ENCODE measurements at regions not wholly inside any gene's neighbourhood (a gene's known extent, or its start where the extent isn't known, plus 50 kb on each side); places are given as distances from the start of the nearest gene placed in this dataset.

- H3K9ac ChIP-seq (ENCODE audit: low read depth, low read length): no peak overlapping the region
- H3K36me3 ChIP-seq (ENCODE audit: insufficient read depth, low read length): no peaks in the 10 kb centered on the region
- no peaks in the 10 kb centered on the region for H3K4me1 ChIP-seq (ENCODE audit: insufficient read depth, low read length)
- H3K9me3 ChIP-seq (ENCODE audit: control insufficient read depth, insufficient read depth, low read length): no peaks in the 10 kb centered on the region
Observed at GRCh38 chr2:220434385-220434784, 807.0 kb downstream of the SLC4A3 start.

GRCh38 chr2:220437938-220438337 lies 810.5 kb downstream of the SLC4A3 start:
- Histone ChIP-seq H3K9me3 (ENCODE audit: control insufficient read depth, insufficient read depth, low read length) (no peaks in the 10 kb centered on the region), H3K36me3 (ENCODE audit: insufficient read depth, low read length) (no peaks in the 10 kb centered on the region), H3K9ac (ENCODE audit: low read depth, low read length) (no peak overlapping the region), H3K4me1 (ENCODE audit: insufficient read depth, low read length) (no peaks in the 10 kb centered on the region)

DNA sequence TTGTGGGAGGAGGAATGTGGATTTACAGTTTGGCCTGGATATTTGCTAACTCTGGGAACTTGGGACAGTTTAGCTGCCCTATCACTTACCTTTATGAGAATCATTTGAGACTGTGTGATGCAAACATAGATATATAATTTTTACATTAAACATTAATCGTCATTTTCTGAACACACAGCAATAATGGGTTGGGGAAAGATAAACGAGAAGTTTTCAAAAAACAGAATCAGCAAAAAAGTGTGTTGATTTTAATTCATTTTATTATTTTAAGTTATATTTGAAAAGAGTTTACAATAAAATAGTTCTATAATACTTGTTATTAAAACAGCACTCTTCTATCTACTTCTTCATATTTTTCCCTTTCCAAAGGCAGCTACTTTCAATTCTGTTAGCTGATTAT lies 813.3 kb downstream of the SLC4A3 start:
- Histone ChIP-seq H3K9me3 (ENCODE audit: control insufficient read depth, insufficient read depth, low read length) (no peaks in the 10 kb centered on the region), H3K9ac (ENCODE audit: low read depth, low read length) (no peak overlapping the region), H3K4me1 (ENCODE audit: insufficient read depth, low read length) (peaks cover 4% of the 10 kb centered on the region; the same call in 1 of the 2 replicates), H3K36me3 (ENCODE audit: insufficient read depth, low read length) (no peaks in the 10 kb centered on the region)

DNA sequence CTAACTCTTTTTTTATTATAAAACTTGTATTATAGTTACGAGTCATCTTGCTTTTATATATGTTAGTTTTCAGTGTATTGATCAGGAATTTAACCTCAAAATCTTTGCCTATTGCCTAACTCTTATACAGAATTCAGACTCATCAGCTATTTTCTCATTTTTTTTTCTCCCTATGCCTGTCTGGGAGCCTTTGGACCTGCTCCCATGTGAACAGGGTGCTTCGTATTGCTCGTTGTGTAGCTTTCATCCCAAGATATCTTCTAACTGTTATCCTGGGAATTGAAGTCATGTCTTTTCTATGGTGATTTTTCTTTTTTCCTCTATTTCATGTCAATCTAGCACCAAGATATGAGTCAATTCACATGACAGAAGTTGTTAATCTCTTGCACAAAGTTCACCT lies 814.0 kb downstream of the SLC4A3 start:
- Histone ChIP-seq H3K36me3 (ENCODE audit: insufficient read depth, low read length) (no peaks in the 10 kb centered on the region), H3K4me1 (ENCODE audit: insufficient read depth, low read length) (peaks cover 6% of the 10 kb centered on the region; the same call in 1 of the 2 replicates), H3K9ac (ENCODE audit: low read depth, low read length) (no peak overlapping the region), H3K9me3 (ENCODE audit: control insufficient read depth, insufficient read depth, low read length) (no peaks in the 10 kb centered on the region)

- Histone ChIP-seq H3K9ac (ENCODE audit: low read depth, low read length) (no peak overlapping the region), H3K4me1 (ENCODE audit: insufficient read depth, low read length) (peaks cover 6% of the 10 kb centered on the region; the same call in 1 of the 2 replicates)
Observed at GRCh38 chr2:220442012-220442411, 814.6 kb downstream of the SLC4A3 start.

DNA sequence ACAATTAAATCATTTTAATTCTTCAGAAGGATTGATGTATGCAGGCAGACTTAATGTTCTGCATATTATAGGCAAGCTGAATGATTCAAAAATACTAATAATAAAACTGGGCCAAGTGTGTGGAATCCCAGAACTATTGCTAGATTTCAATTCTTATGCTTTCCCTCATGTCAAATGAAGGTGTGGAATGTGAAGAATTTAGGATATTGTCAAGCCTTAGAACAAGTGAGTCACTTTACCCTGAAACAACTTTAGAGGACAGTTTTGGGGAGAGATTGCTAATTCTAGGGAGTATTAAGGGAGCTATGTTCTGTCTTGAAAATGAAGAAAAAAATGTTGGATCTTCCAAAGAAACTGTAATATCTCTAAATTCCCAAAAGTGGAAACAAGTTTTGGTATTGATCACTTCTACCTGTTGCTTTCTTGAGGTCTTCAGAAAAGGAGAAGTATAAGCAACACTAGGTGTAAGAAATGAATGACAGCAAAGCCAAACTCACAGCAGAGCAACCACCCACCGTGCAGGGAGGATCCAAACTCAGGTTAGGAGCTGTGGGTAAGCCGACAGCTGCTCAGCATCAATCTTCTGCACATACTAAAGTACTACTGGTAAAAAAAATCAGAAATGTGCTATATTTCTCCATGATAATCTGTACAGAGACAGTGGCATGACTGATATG lies 818.1 kb downstream of the SLC4A3 start:
- peaks cover 6% of the 10 kb centered on the region; the same call in 1 of the 2 replicates for H3K4me1 ChIP-seq (ENCODE audit: insufficient read depth, low read length)
- H3K9ac ChIP-seq (ENCODE audit: low read depth, low read length): no peak overlapping the region
- H3K9me3 ChIP-seq (ENCODE audit: control insufficient read depth, insufficient read depth, low read length): no peaks in the 10 kb centered on the region
- no peaks in the 10 kb centered on the region for H3K36me3 ChIP-seq (ENCODE audit: insufficient read depth, low read length)

More at GRCh38 chr2:220442012-220442411, 814.6 kb downstream of the SLC4A3 start:
- no peaks in the 10 kb centered on the region for H3K9me3 ChIP-seq (ENCODE audit: control insufficient read depth, insufficient read depth, low read length)
- no peaks in the 10 kb centered on the region for H3K36me3 ChIP-seq (ENCODE audit: insufficient read depth, low read length)

DNA sequence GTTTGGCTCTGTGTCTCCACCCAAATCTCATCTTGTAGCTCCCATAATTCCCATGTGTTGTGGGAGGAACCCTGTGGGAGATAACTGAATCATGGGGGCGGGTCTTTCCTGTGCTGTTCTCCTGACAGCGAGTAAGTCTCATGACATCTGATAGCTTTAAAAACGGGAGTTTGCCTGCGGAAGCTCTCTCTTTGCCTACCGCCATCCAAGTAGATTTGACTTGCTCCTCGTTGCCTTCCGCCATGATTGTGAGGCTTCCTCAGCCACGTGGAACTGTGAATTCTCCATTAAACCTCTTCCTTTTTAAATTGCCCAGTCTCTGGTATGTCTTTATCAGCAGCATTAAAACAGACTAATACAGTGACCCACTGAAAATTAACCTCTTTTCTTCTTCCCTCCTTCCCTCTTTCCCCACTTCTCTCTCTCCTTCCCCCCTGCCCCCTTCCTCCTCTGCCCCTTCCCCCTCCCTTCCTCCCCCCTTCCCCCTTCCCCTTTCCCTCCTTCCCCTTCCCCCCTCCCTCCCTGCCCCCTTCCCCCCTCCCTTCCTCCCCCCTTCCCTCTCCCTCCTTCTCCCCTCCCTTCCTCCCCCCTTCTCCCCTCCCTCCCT lies 818.8 kb downstream of the SLC4A3 start:
- Histone ChIP-seq H3K9ac (ENCODE audit: low read depth, low read length) (no peak overlapping the region), H3K9me3 (ENCODE audit: control insufficient read depth, insufficient read depth, low read length) (no peaks in the 10 kb centered on the region), H3K4me1 (ENCODE audit: insufficient read depth, low read length) (peaks cover 6% of the 10 kb centered on the region; the same call in 1 of the 2 replicates), H3K36me3 (ENCODE audit: insufficient read depth, low read length) (no peaks in the 10 kb centered on the region)

DNA sequence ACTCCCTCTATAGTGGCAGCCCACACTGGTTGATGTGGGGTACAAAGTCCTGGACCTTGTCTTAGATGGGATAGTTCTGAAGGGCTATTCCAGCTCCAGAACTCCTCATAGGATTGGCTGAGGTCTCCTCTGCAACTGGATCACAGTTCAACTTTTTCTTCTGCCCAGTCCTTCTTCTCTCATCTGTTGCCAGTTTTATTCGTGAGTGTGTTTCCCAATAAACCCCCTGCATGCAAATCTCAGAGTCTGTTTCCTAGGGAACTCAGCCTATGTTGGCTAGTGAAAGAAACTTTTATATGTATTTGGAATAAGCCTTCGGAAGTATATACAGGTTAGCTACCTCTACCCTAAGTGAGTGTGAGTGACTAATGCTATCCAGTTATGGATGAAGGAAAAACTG lies 823.4 kb downstream of the SLC4A3 start:
- Histone ChIP-seq H3K9ac (ENCODE audit: low read depth, low read length) (no peak overlapping the region), H3K4me1 (ENCODE audit: insufficient read depth, low read length) (peaks cover under 1% of the 10 kb centered on the region; the same call in 1 of the 2 replicates), H3K9me3 (ENCODE audit: control insufficient read depth, insufficient read depth, low read length) (no peaks in the 10 kb centered on the region), H3K36me3 (ENCODE audit: insufficient read depth, low read length) (no peaks in the 10 kb centered on the region)

DNA sequence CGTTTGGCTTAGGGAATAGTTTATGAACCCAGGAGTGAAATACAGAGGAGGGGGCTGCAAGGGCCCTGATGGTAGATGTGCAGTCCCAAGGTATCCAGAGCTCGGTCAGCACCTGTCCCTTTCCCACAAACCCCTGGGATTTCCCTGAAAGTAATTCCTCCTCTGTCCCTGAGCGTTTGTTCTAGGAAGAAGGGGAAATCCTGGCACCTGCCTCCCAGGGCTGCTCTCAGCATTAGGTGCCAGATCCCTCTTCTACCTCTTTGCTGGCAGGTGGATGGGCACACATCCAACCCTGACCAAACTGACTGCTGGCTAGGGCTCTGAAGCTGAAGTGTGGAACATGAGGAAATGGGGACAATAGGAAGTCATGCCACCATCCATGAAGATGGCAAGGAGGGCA lies 824.0 kb downstream of the SLC4A3 start:
- Histone ChIP-seq H3K4me1 (ENCODE audit: insufficient read depth, low read length) (no peaks in the 10 kb centered on the region; the same call in 1 of the 2 replicates), H3K36me3 (ENCODE audit: insufficient read depth, low read length) (no peaks in the 10 kb centered on the region), H3K9ac (ENCODE audit: low read depth, low read length) (no peak overlapping the region), H3K9me3 (ENCODE audit: control insufficient read depth, insufficient read depth, low read length) (no peaks in the 10 kb centered on the region)

DNA sequence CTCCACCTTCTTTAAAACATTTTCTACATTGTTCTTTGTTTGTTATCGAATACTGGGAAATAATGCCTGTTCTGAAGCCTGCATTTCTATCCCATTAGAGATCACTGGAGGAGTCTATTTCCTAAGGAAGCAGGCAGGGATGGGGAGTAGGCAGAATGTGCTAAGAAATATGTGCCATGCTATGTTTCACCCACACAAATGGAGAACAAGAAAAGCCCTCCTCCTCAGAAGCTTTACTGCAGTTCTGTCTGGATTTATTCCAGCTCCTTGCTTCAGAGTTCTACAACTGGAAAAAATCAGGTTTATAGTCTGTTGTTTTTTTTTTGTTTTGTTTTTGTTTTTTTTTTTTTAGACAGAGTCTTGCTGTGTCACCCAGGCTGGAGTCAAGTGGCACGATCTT lies 825.1 kb downstream of the SLC4A3 start:
- Histone ChIP-seq H3K9me3 (ENCODE audit: control insufficient read depth, insufficient read depth, low read length) (no peaks in the 10 kb centered on the region), H3K4me1 (ENCODE audit: insufficient read depth, low read length) (no peaks in the 10 kb centered on the region; the same call in 1 of the 2 replicates), H3K9ac (ENCODE audit: low read depth, low read length) (no peak overlapping the region), H3K36me3 (ENCODE audit: insufficient read depth, low read length) (no peaks in the 10 kb centered on the region)

DNA sequence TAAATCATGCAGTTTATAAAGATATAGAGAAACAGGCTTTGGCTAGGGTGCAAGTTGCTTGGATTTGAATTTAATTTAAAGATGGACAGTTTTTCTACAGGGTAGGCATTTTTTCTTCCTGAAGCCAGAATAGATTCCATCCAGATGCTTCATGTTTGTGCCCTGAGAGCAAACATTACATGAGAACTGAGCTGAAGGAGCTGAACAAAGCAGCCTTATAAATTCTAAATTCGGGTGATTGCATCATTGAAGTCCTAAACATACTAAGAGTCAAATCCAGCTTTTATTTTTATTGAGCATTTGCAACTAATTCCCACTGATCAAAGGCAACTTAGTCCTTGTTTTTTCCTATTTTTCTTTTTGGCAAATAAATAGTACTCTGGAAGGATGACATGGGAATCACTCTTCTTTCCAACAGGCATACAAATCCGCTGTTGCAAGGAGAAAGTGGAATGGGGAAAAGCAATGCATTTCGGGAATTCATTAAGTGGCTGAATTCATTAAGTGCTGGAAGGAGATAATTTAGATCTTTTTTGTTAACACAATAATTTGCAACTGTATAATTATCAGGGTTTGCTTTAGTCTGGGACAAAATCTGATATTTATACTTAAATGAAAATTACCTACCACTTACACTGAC lies 828.0 kb downstream of the SLC4A3 start:
- Histone ChIP-seq H3K4me1 (ENCODE audit: insufficient read depth, low read length) (no peaks in the 10 kb centered on the region; the same call in 1 of the 2 replicates), H3K9ac (ENCODE audit: low read depth, low read length) (no peak overlapping the region), H3K9me3 (ENCODE audit: control insufficient read depth, insufficient read depth, low read length) (no peaks in the 10 kb centered on the region), H3K36me3 (ENCODE audit: insufficient read depth, low read length) (no peaks in the 10 kb centered on the region)

DNA sequence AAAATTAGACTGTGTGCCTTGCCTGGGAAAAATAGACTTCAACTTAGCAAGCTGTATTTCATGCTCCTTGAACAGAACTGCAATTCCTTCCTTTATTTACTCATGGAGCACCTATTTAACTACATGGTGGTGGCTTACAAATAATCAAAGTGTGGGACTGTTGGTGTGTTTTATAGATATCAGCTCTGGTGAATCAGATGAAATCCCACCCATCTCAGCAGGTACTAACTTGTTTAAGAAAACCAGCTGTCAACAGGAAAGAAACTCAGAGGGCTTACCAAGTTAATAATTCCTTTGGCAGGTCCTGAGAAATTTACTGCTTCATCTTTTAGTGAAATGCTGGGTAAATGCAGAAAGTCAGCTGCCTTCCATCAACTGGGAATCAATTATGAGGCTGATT lies 830.6 kb downstream of the SLC4A3 start:
- Histone ChIP-seq H3K36me3 (ENCODE audit: insufficient read depth, low read length) (no peaks in the 10 kb centered on the region), H3K4me1 (ENCODE audit: insufficient read depth, low read length) (no peaks in the 10 kb centered on the region; the same call in 1 of the 2 replicates), H3K9ac (ENCODE audit: low read depth, low read length) (no peak overlapping the region), H3K9me3 (ENCODE audit: control insufficient read depth, insufficient read depth, low read length) (no peaks in the 10 kb centered on the region)

DNA sequence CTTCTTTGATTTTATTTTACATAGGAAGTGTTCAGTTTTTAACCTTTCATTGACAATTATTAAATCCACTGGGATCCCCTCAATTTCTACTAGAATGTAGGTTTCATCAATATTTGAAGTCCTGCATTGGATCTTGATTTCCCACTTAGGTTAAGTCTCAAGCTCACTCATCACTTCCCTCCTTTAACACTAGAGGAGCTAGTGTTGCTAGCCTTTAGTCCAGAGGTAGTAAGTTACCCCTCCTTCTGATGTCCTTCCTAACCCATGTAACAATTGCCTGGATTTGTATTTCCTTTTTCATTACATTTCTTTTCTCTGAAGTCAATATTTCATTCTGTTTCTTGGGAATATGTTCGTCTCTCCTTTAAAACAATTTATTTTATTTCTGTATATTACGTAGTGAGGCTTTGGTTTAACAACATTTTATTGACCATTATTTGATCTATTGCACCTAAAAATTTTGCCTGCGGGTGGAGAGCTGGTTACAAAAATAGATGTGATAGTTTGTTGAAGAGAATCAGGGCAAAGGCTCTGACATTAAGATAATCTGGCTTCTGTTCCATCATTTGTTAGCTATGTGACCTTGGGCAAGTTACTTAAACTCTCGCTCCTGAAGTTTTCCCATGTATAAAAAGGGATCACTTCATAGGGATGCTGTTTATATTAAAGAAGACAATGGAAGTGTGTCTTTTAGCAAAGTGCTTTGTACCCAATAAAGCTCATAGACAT lies 833.0 kb downstream of the SLC4A3 start:
- H3K9me3 ChIP-seq (ENCODE audit: control insufficient read depth, insufficient read depth, low read length): no peaks in the 10 kb centered on the region
- no peaks in the 10 kb centered on the region; the same call in 1 of the 2 replicates for H3K4me1 ChIP-seq (ENCODE audit: insufficient read depth, low read length)
- no peaks in the 10 kb centered on the region for H3K36me3 ChIP-seq (ENCODE audit: insufficient read depth, low read length)
- H3K9ac ChIP-seq (ENCODE audit: low read depth, low read length): no peak overlapping the region

DNA sequence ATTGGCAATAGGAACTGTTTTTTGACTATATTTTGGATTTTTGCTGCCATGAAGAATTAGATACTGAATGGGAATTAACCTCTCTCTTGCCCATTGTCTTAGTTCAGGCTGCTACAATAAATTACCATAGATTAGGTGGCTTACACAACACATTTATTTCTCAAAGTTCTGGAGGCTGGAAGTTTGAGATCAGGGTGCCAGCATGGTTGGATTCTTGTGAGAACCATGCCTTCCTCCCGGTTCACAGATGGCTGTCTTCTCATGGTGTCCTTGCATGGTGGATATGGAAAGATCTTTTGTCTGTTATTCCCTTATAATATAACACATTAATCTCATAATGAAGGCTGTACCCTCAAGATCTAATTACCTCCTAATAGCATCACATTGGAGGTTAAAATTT lies 836.4 kb downstream of the SLC4A3 start:
- no peaks in the 10 kb centered on the region for H3K9me3 ChIP-seq (ENCODE audit: control insufficient read depth, insufficient read depth, low read length)
- H3K36me3 ChIP-seq (ENCODE audit: insufficient read depth, low read length): no peaks in the 10 kb centered on the region
- H3K9ac ChIP-seq (ENCODE audit: low read depth, low read length): no peak overlapping the region
- no peaks in the 10 kb centered on the region for H3K4me1 ChIP-seq (ENCODE audit: insufficient read depth, low read length)

Measured in ES-I3 (cell line).